CD14-positive monocyte (primary cell): ENCODE measurements at regions not wholly inside any gene's neighbourhood (a gene's known extent, or its start where the extent isn't known, plus 50 kb on each side); places are given as distances from the start of the nearest gene placed in this dataset.

Experiments used
- DNase-seq, 3 donors: peaks; one replicate each; pipeline ENCODE4 v3.0.0-alpha.2; 2011 to 2022
- H2AFZ ChIP-seq: 2 replicates; pipeline ENCODE4 v1.6.0; 2012; ENCODE audit warnings: mild to moderate bottlenecking, low read depth, low read length, inconsistent platforms; ENCODE audit not compliant: insufficient read depth, poor library complexity, severe bottlenecking
- H3K27ac ChIP-seq, 2 donors: 1 replicate in 1 of 2; 2 replicates in 1 of 2; pipeline ENCODE4 v1.5.1; 2012 to 2013; ENCODE audit warnings: low read length in 2 of 2, control low read depth in 1 of 2, inconsistent platforms in 1 of 2, low read depth in 1 of 2, mild to moderate bottlenecking in 1 of 2
- H3K27me3 ChIP-seq, 2 donors: one replicate each; pipeline versions ENCODE4 v1.6.0 to v1.6.1; 2011 to 2013; ENCODE audit warnings: low read length in 2 of 2; ENCODE audit not compliant: control insufficient read depth in 2 of 2, insufficient read depth in 2 of 2
- H3K36me3 ChIP-seq, 2 donors: replicated peaks in 1 of 2; 1 replicate in 1 of 2; 2 replicates in 1 of 2; pipeline versions ENCODE4 v1.5.1 to v1.6.1; 2012 to 2013; ENCODE audit warnings: low read length in 2 of 2, control low read depth in 1 of 2, inconsistent platforms in 1 of 2, mild to moderate bottlenecking in 1 of 2; ENCODE audit not compliant: insufficient read depth in 2 of 2, control insufficient read depth in 1 of 2
- H3K4me1 ChIP-seq, 2 donors: 1 replicate in 1 of 2; 2 replicates in 1 of 2; pipeline versions ENCODE4 v1.5.1 to v1.6.1; 2012 to 2013; ENCODE audit warnings: low read length in 2 of 2, control low read depth in 1 of 2, inconsistent platforms in 1 of 2, mild to moderate bottlenecking in 1 of 2, moderate library complexity in 1 of 2; ENCODE audit not compliant: insufficient read depth in 2 of 2, control insufficient read depth in 1 of 2
- H3K4me2 ChIP-seq: replicated peaks from 2 replicates; pipeline ENCODE3; 2012; ENCODE audit warnings: low read length, moderate library complexity, mild to moderate bottlenecking; ENCODE audit not compliant: poor library complexity, severe bottlenecking; ENCODE audit errors: extremely low read depth
- H3K4me3 ChIP-seq, 3 experiments: fragments of 200-600 bp in 1 of 3; sonication (generic) in 1 of 3; replicated peaks in 1 of 3; 1 replicate in 2 of 3; 2 replicates in 1 of 3; pipeline ENCODE4 v1.5.1; 2011 to 2013; ENCODE audit warnings: low read length in 3 of 3, mild to moderate bottlenecking in 3 of 3, control low read depth in 2 of 3, low read depth in 2 of 3, inconsistent platforms in 1 of 3, moderate library complexity in 1 of 3
- H3K79me2 ChIP-seq: 2 replicates; pipeline ENCODE4 v1.6.0; 2012; ENCODE audit warnings: mild to moderate bottlenecking, control low read depth, inconsistent platforms, low read length, moderate library complexity; ENCODE audit not compliant: insufficient read depth
- H3K9ac ChIP-seq: 2 replicates; pipeline ENCODE4 v1.6.0; 2017; ENCODE audit warnings: low read length, mild to moderate bottlenecking; ENCODE audit not compliant: insufficient read depth, poor library complexity, severe bottlenecking
- H3K9me3 ChIP-seq, 2 donors: replicated peaks in 1 of 2; 1 replicate in 1 of 2; 2 replicates in 1 of 2; pipeline versions ENCODE4 v1.5.1 to v1.6.1; 2012 to 2013; ENCODE audit warnings: low read length in 2 of 2, control low read depth in 1 of 2; ENCODE audit not compliant: control insufficient read depth in 1 of 2, insufficient read depth in 1 of 2
- H4K20me1 ChIP-seq: 2 replicates; pipeline ENCODE4 v1.6.0; 2012; ENCODE audit warnings: mild to moderate bottlenecking, low read length, control low read depth, moderate library complexity; ENCODE audit not compliant: insufficient read depth
- H3K27ac Mint-ChIP-seq, 7 donors: one replicate each; pipeline ENCODE4 v1.8.0; 2020; ENCODE audit warnings: mild to moderate bottlenecking in 7 of 7, mixed read lengths in 7 of 7, moderate library complexity in 6 of 7, inconsistent platforms in 2 of 7
- H3K27me3 Mint-ChIP-seq, 3 donors: one replicate each; pipeline ENCODE4 v1.8.0; 2021 to 2022; ENCODE audit warnings: low read depth in 3 of 3, mild to moderate bottlenecking in 3 of 3, mixed read lengths in 3 of 3, moderate library complexity in 3 of 3, inconsistent platforms in 1 of 3
- H3K36me3 Mint-ChIP-seq, 2 donors: one replicate each; pipeline ENCODE4 v1.8.0; 2020; ENCODE audit warnings: mixed read lengths in 2 of 2, inconsistent platforms in 1 of 2, mild to moderate bottlenecking in 1 of 2
- H3K4me1 Mint-ChIP-seq: one replicate; pipeline ENCODE4 v1.8.0; 2020; ENCODE audit warnings: mild to moderate bottlenecking, mixed read lengths
- H3K4me3 Mint-ChIP-seq, 2 donors: one replicate each; pipeline ENCODE4 v1.8.0; 2020; ENCODE audit warnings: mild to moderate bottlenecking in 2 of 2, mixed read lengths in 2 of 2, moderate library complexity in 1 of 2
- H3K9me3 Mint-ChIP-seq, 7 donors: one replicate each; pipeline ENCODE4 v1.8.0; 2020 to 2022; ENCODE audit warnings: mixed read lengths in 7 of 7, mild to moderate bottlenecking in 6 of 7, moderate library complexity in 6 of 7, inconsistent platforms in 2 of 7
- CTCF ChIP-seq: fragments of 200-600 bp; IDR thresholded peaks from one replicate; pipeline ENCODE4 v1.8.0; 2022; ENCODE audit warnings: antibody characterized with exemption, mild to moderate bottlenecking
- WGBS: methylation state at CpG from one replicate; pipeline ENCODE4 v1.1.5; 2013; ENCODE audit warnings: missing lambda C conversion rate; ENCODE audit not compliant: insufficient coverage; 5-methylcytosine and 5-hydroxymethylcytosine counted together
- intact Hi-C, 2 donors: fragments of 100-400 bp; cut with micrococcal nuclease; formaldehyde crosslinking; loops; one replicate each; pipeline versions ENCODE4 v1.15.0 to v1.15.1; 2023

GRCh38 chr13:106700007-106700406, 132.1 kb upstream of the ARGLU1 start:
- H3K4me1 Mint-ChIP-seq: no peaks in the 10 kb centered on the region
- Histone ChIP-seq H3K4me2 (no peak overlapping the region), H3K79me2 (no peaks in the 10 kb centered on the region), H2AFZ (no peak overlapping the region), H3K27ac (no peak overlapping the region), H3K4me1 (no peaks in the 10 kb centered on the region), H3K36me3 (no peaks in the 10 kb centered on the region), H4K20me1 (no peaks in the 10 kb centered on the region), H3K27me3 (no peaks in the 10 kb centered on the region), H3K9me3 (no peaks in the 10 kb centered on the region), H3K9ac (no peak overlapping the region), H3K4me3 (no peak overlapping the region)
- no peaks in the 10 kb centered on the region for H3K36me3 Mint-ChIP-seq
- H3K4me3 Mint-ChIP-seq: no peak overlapping the region
- WGBS: 100% methylated on average over 4 of the region's 8 CpGs
- TF ChIP-seq CTCF: no peak
- H3K9me3 Mint-ChIP-seq: peaks cover 0 to 9% (median 5%) of the 10 kb centered on the region in 7 donors
- no peak for DNase-seq
- no peak overlapping the region for H3K27ac Mint-ChIP-seq
- H3K27me3 Mint-ChIP-seq: peaks cover 0 to 2% (median 0%) of the 10 kb centered on the region in 3 donors
- intact Hi-C loops: no loop called here

GRCh38 chr13:106699311-106699710, 131.4 kb upstream of the ARGLU1 start:
- Histone ChIP-seq H3K27me3 (no peaks in the 10 kb centered on the region), H3K79me2 (no peaks in the 10 kb centered on the region), H3K9me3 (no peaks in the 10 kb centered on the region), H3K36me3 (no peaks in the 10 kb centered on the region), H3K9ac (no peak overlapping the region), H4K20me1 (no peaks in the 10 kb centered on the region), H3K4me3 (no peak overlapping the region), H3K4me2 (no peak overlapping the region), H3K27ac (no peak overlapping the region), H2AFZ (no peak overlapping the region), H3K4me1 (no peaks in the 10 kb centered on the region)
- H3K4me3 Mint-ChIP-seq: no peak overlapping the region
- H3K36me3 Mint-ChIP-seq: no peaks in the 10 kb centered on the region
- no peak overlapping the region for H3K27ac Mint-ChIP-seq
- no peak for DNase-seq
- no peaks in the 10 kb centered on the region for H3K4me1 Mint-ChIP-seq
- WGBS: no CpG with 5 or more reads among the region's 5 CpGs
- H3K27me3 Mint-ChIP-seq: peaks cover 0 to 2% (median 0%) of the 10 kb centered on the region in 3 donors
- no peak for TF ChIP-seq CTCF
- H3K9me3 Mint-ChIP-seq: peaks cover 0 to 9% (median 3%) of the 10 kb centered on the region in 7 donors
- intact Hi-C loops: no loop called here
